GM15510 (cell line): ENCODE measurements at regions not wholly inside any gene's neighbourhood (a gene's known extent, or its start where the extent isn't known, plus 50 kb on each side); places are given as distances from the start of the nearest gene placed in this dataset.

Experiments
- POLR2A ChIP-seq: IDR thresholded peaks from 3 replicates; pipeline ENCODE4 v1.6.1; 2011; ENCODE audit warnings: borderline replicate concordance; ENCODE audit not compliant: insufficient read length; ENCODE audit errors: extremely low read depth

DNA sequence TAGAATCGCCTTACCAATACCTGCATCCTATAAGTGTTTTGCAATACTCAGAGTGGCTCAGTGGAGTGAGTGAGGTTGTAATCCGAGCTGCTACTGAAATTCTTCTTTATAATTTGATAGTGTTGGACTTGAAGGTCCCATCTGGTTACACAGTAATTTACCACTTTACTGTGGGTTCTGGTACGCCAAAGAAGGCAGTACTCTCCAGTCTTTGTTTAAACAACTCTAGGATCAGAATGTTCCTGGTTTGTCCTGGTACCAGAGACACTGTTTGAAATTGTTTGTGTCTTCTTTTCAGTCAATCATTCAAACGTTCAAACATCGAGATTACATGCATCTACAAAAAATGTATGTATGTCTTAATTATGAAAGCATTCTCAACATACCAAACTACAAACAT, 51.3 kb upstream of the AMN1 start:
- no peak for TF ChIP-seq POLR2A

DNA sequence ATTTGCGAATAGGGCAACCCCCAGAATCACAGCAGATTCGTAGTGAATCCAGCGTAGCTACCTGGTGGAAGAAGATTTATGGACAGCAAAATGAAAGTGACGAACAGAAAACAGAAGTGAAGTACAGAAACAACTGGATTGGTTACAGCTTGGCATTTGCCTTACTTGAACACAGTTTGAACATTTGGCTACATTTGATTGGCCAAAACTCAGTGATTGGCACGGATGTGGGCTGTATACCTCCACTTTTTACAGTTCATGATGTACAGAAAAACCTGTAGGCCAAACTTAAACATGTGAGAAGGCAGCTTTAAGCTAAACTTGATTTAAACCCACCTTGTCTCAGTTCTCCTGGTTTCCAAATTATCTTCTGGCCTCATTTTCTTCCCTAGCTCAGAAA, 49.9 kb upstream of the AMN1 start:
- no peak for TF ChIP-seq POLR2A
